ENCODE measurements at regions not wholly inside any gene's neighbourhood (a gene's known extent, or its start where the extent isn't known, plus 50 kb on each side); places are given as distances from the start of the nearest gene placed in this dataset.

- CTCF ChIA-PET = no interaction called here
- POLR2A ChIA-PET = no interaction called here
- H3K9me2 ChIP-seq = no peaks in the 10 kb centered on the region
These were observed 83.5 kb upstream of the PRR16 start for GRCh38 chr5:120380644-120381043.

More at GRCh38 chr5:120380644-120381043, 83.5 kb upstream of the PRR16 start:
- TF ChIP-seq PBX3 (IDR thresholded peaks at IDR 0.05) (no peak), TCF12 (IDR thresholded peaks at IDR 0.05) (no peak), FOXM1 (IDR thresholded peaks at IDR 0.05; ENCODE audit: low read depth) (no peak), POLR2AphosphoS5 (IDR thresholded peaks at IDR 0.05; ENCODE audit: low read depth, low read length) (no peak), NRF1 (IDR thresholded peaks at IDR 0.05; ENCODE audit: low read depth, low read length) (no peak), YY1 (IDR thresholded peaks at IDR 0.05; ENCODE audit: low read depth) (no peak), ZBTB33 (IDR thresholded peaks at IDR 0.05; ENCODE audit: borderline replicate concordance, low read depth) (no peak), CTCF (IDR thresholded peaks at IDR 0.05) (no peak), RAD21 (IDR thresholded peaks at IDR 0.05; ENCODE audit: low read length) (no peak), MAX (IDR thresholded peaks at IDR 0.05; ENCODE audit: low read depth) (no peak), NFIC (IDR thresholded peaks at IDR 0.05; ENCODE audit: borderline replicate concordance) (no peak), GABPA (IDR thresholded peaks at IDR 0.05; ENCODE audit: low read depth) (no peak), EP300 (IDR thresholded peaks at IDR 0.05; ENCODE audit: borderline replicate concordance in 1 of 2, low read depth in 1 of 2, low read length in 1 of 2) (no peak), SMC3 (IDR thresholded peaks at IDR 0.05; ENCODE audit: low read depth, low read length) (no peak), USF1 (IDR thresholded peaks at IDR 0.05; ENCODE audit: borderline replicate concordance, low read depth) (no peak), MEF2A (IDR thresholded peaks at IDR 0.05; ENCODE audit: borderline replicate concordance, low read depth) (no peak)
- 75% methylated on average over 1 of the region's 1 CpG for WGBS (ENCODE audit: low lambda C conversion rate)
- no peaks in the 10 kb centered on the region for H4K20me1 ChIP-seq (ENCODE audit: insufficient read depth)
- H3K79me2 ChIP-seq (ENCODE audit: insufficient read depth) = no peaks in the 10 kb centered on the region
- no peak overlapping the region for H3K4me3 ChIP-seq (ENCODE audit: low read depth in 2 of 2, low read length in 1 of 2)
- no peaks in the 10 kb centered on the region for H3K36me3 ChIP-seq (replicated peaks in 1 of 2; ENCODE audit: control insufficient read depth in 1 of 2, insufficient read depth in 2 of 2, low read length in 1 of 2)
- H3K4me1 ChIP-seq (ENCODE audit: control insufficient read depth in 1 of 2, insufficient read depth in 2 of 2, low read depth in 1 of 2, low read length in 1 of 2) = no peaks in the 10 kb centered on the region
- no peak overlapping the region for H3K9ac ChIP-seq
- DNase-seq = no peak
- H3K27me3 ChIP-seq (ENCODE audit: insufficient read depth) = no peaks in the 10 kb centered on the region
- H3F3A ChIP-seq (replicated peaks; ENCODE audit: insufficient read depth) = peaks cover 4% of the 10 kb centered on the region
- H2AFZ ChIP-seq (ENCODE audit: low read depth) = no peak overlapping the region; the same call in 1 of the 2 replicates
- H3K9me3 ChIP-seq = no peaks in the 10 kb centered on the region
- no peak overlapping the region for H3K27ac ChIP-seq (ENCODE audit: low read depth in 2 of 2, low read length in 1 of 2)
- no peak overlapping the region for H3K4me2 ChIP-seq
